Activated CD4-positive, alpha-beta T cell treated with anti-CD3 and anti-CD28 coated beads, Interleukin-2, amount 10 ng/mL, durations not matched to agents 7 days and 5 days (primary cell): ENCODE measurements at regions not wholly inside any gene's neighbourhood (a gene's known extent, or its start where the extent isn't known, plus 50 kb on each side); places are given as distances from the start of the nearest gene placed in this dataset.
"Not testable (repeated sequence)": the region's sequence is repeated elsewhere in the genome, so short reads cannot be mapped to it uniquely, and the experiment has no call there.

ENCODE experiments used
- CTCF ChIA-PET: fragments of 350-600 bp; sonication (Branson Sonifier 250); formaldehyde crosslinking; loops from one replicate; lab custom pipeline; 2021; ENCODE audit warnings: antibody characterized with exemption; lab: Charles Lee
- POLR2A ChIA-PET: fragments of 350-600 bp; sonication (Branson Sonifier 250); formaldehyde crosslinking; loops from one replicate; lab custom pipeline; 2021; ENCODE audit warnings: antibody characterized with exemption; lab: Charles Lee
- DNase-seq: peaks from one replicate; pipeline ENCODE4 v3.0.0-alpha.2; 2020
- H3K27ac Mint-ChIP-seq: one replicate; pipeline ENCODE4 v1.8.0; 2021; ENCODE audit warnings: mild to moderate bottlenecking, moderate library complexity, mixed read lengths
- H3K27me3 Mint-ChIP-seq: one replicate; pipeline ENCODE4 v1.8.0; 2021; ENCODE audit warnings: mixed read lengths
- H3K36me3 Mint-ChIP-seq: one replicate; pipeline ENCODE4 v1.8.0; 2021; ENCODE audit warnings: low read depth, mixed read lengths
- H3K4me1 Mint-ChIP-seq: one replicate; pipeline ENCODE4 v1.8.0; 2021; ENCODE audit warnings: mixed read lengths
- H3K4me3 Mint-ChIP-seq: one replicate; pipeline ENCODE4 v1.8.0; 2021; ENCODE audit warnings: mild to moderate bottlenecking, moderate library complexity, mixed read lengths
- H3K9me3 Mint-ChIP-seq: one replicate; pipeline ENCODE4 v1.8.0; 2021; ENCODE audit warnings: mixed read lengths

- POLR2A ChIA-PET: no interaction called here
- CTCF ChIA-PET: no interaction called here
Measured at GRCh38 chr2:22377268-22377667, 1007.7 kb upstream of the KLHL29 start.

GRCh38 chr2:22382479-22383169, 1002.4 kb upstream of the KLHL29 start:
- Mint-ChIP-seq H3K4me3 (no peak overlapping the region), H3K9me3 (no peaks in the 10 kb centered on the region), H3K27me3 (no peaks in the 10 kb centered on the region), H3K36me3 (no peaks in the 10 kb centered on the region), H3K27ac (no peak overlapping the region), H3K4me1 (no peaks in the 10 kb centered on the region)
- ChIA-PET CTCF (no interaction called here), POLR2A (no interaction called here)
- no peak for DNase-seq

More at GRCh38 chr2:22377268-22377667, 1007.7 kb upstream of the KLHL29 start:
- Mint-ChIP-seq H3K4me1 (no peaks in the 10 kb centered on the region), H3K9me3 (no peaks in the 10 kb centered on the region), H3K4me3 (no peak overlapping the region), H3K27ac (no peak overlapping the region), H3K36me3 (no peaks in the 10 kb centered on the region), H3K27me3 (no peaks in the 10 kb centered on the region)
- no peak for DNase-seq

- no peaks in the 10 kb centered on the region for H3K36me3 Mint-ChIP-seq
- no peak overlapping the region for H3K4me3 Mint-ChIP-seq
- POLR2A ChIA-PET: no interaction called here
- no peaks in the 10 kb centered on the region for H3K9me3 Mint-ChIP-seq
- no peaks in the 10 kb centered on the region for H3K27me3 Mint-ChIP-seq
- CTCF ChIA-PET: no interaction called here
- DNase-seq: no peak
- no peak overlapping the region for H3K27ac Mint-ChIP-seq
- H3K4me1 Mint-ChIP-seq: no peaks in the 10 kb centered on the region
Measured at GRCh38 chr2:22397847-22398246, 987.1 kb upstream of the KLHL29 start.

GRCh38 chr2:22403748-22404147, 981.2 kb upstream of the KLHL29 start:
- CTCF ChIA-PET: no interaction called here
- H3K4me3 Mint-ChIP-seq: no peak overlapping the region

GRCh38 chr2:22406625-22407024, 978.4 kb upstream of the KLHL29 start:
- no peak for DNase-seq

More at GRCh38 chr2:22403748-22404147, 981.2 kb upstream of the KLHL29 start:
- POLR2A ChIA-PET: no interaction called here
- H3K27ac Mint-ChIP-seq: no peak overlapping the region
- no peaks in the 10 kb centered on the region for H3K4me1 Mint-ChIP-seq
- DNase-seq: no peak
- no peaks in the 10 kb centered on the region for H3K36me3 Mint-ChIP-seq
- no peaks in the 10 kb centered on the region for H3K9me3 Mint-ChIP-seq
- no peaks in the 10 kb centered on the region for H3K27me3 Mint-ChIP-seq

GRCh38 chr2:22420076-22420475, 964.9 kb upstream of the KLHL29 start:
- no peaks in the 10 kb centered on the region for H3K27me3 Mint-ChIP-seq
- CTCF ChIA-PET: no interaction called here
- H3K27ac Mint-ChIP-seq: no peak overlapping the region

More at GRCh38 chr2:22406625-22407024, 978.4 kb upstream of the KLHL29 start:
- Mint-ChIP-seq H3K4me3 (no peak overlapping the region), H3K4me1 (no peaks in the 10 kb centered on the region), H3K27me3 (no peaks in the 10 kb centered on the region), H3K9me3 (no peaks in the 10 kb centered on the region), H3K27ac (no peak overlapping the region), H3K36me3 (no peaks in the 10 kb centered on the region)
- ChIA-PET POLR2A (no interaction called here), CTCF (no interaction called here)

GRCh38 chr2:22442051-22442450, 942.9 kb upstream of the KLHL29 start:
- Mint-ChIP-seq H3K27me3 (no peaks in the 10 kb centered on the region), H3K36me3 (no peaks in the 10 kb centered on the region), H3K4me1 (no peaks in the 10 kb centered on the region), H3K9me3 (no peaks in the 10 kb centered on the region), H3K27ac (no peak overlapping the region), H3K4me3 (no peak overlapping the region)
- DNase-seq: no peak
- CTCF ChIA-PET: no interaction called here
- POLR2A ChIA-PET: no interaction called here

More at GRCh38 chr2:22420076-22420475, 964.9 kb upstream of the KLHL29 start:
- H3K4me1 Mint-ChIP-seq: no peaks in the 10 kb centered on the region
- H3K9me3 Mint-ChIP-seq: peaks cover 8% of the 10 kb centered on the region
- H3K36me3 Mint-ChIP-seq: no peaks in the 10 kb centered on the region
- no peak for DNase-seq
- H3K4me3 Mint-ChIP-seq: no peak overlapping the region
- POLR2A ChIA-PET: no interaction called here

- Mint-ChIP-seq H3K27me3 (no peaks in the 10 kb centered on the region), H3K4me1 (no peaks in the 10 kb centered on the region), H3K4me3 (no peak overlapping the region), H3K27ac (no peak overlapping the region), H3K9me3 (no peaks in the 10 kb centered on the region), H3K36me3 (no peaks in the 10 kb centered on the region)
- ChIA-PET POLR2A (no interaction called here), CTCF (no interaction called here)
- no peak for DNase-seq
Measured at GRCh38 chr2:22444281-22444680, 940.7 kb upstream of the KLHL29 start.

GRCh38 chr2:22449696-22450095, 935.3 kb upstream of the KLHL29 start:
- Mint-ChIP-seq H3K9me3 (no peaks in the 10 kb centered on the region), H3K4me1 (no peaks in the 10 kb centered on the region), H3K27me3 (no peaks in the 10 kb centered on the region), H3K36me3 (no peaks in the 10 kb centered on the region), H3K27ac (no peak overlapping the region), H3K4me3 (no peak overlapping the region)
- no peak for DNase-seq
- CTCF ChIA-PET: no interaction called here
- POLR2A ChIA-PET: no interaction called here

GRCh38 chr2:22450831-22451230, 934.1 kb upstream of the KLHL29 start:
- DNase-seq: no peak
- Mint-ChIP-seq H3K27ac (no peak overlapping the region), H3K9me3 (no peaks in the 10 kb centered on the region), H3K4me3 (no peak overlapping the region), H3K4me1 (no peaks in the 10 kb centered on the region), H3K36me3 (no peaks in the 10 kb centered on the region), H3K27me3 (no peaks in the 10 kb centered on the region)
- CTCF ChIA-PET: no interaction called here
- POLR2A ChIA-PET: no interaction called here

- H3K4me3 Mint-ChIP-seq: no peak overlapping the region
- ChIA-PET CTCF (no interaction called here), POLR2A (no interaction called here)
Measured at GRCh38 chr2:22454826-22455485, 930.0 kb upstream of the KLHL29 start.

GRCh38 chr2:22458440-22458839, 926.5 kb upstream of the KLHL29 start:
- Mint-ChIP-seq H3K27ac (no peak overlapping the region), H3K9me3 (no peaks in the 10 kb centered on the region), H3K4me1 (no peaks in the 10 kb centered on the region), H3K4me3 (no peak overlapping the region), H3K27me3 (no peaks in the 10 kb centered on the region), H3K36me3 (no peaks in the 10 kb centered on the region)
- POLR2A ChIA-PET: no interaction called here
- CTCF ChIA-PET: no interaction called here
- no peak for DNase-seq

More at GRCh38 chr2:22454826-22455485, 930.0 kb upstream of the KLHL29 start:
- H3K36me3 Mint-ChIP-seq: no peaks in the 10 kb centered on the region
- H3K4me1 Mint-ChIP-seq: no peaks in the 10 kb centered on the region
- no peaks in the 10 kb centered on the region for H3K27me3 Mint-ChIP-seq
- no peaks in the 10 kb centered on the region for H3K9me3 Mint-ChIP-seq
- no peak overlapping the region for H3K27ac Mint-ChIP-seq
- no peak for DNase-seq

- H3K36me3 Mint-ChIP-seq, H3K27me3 Mint-ChIP-seq, H3K4me3 Mint-ChIP-seq, DNase-seq, H3K9me3 Mint-ChIP-seq, CTCF ChIA-PET, H3K4me1 Mint-ChIP-seq, H3K27ac Mint-ChIP-seq, POLR2A ChIA-PET: not testable (repeated sequence)
Measured at GRCh38 chr2:22475103-22475502, 909.9 kb upstream of the KLHL29 start.
